H9 (cell line): ENCODE measurements at regions not wholly inside any gene's neighbourhood (a gene's known extent, or its start where the extent isn't known, plus 50 kb on each side); places are given as distances from the start of the nearest gene placed in this dataset.

Experiments used
- DNase-seq: peaks from one replicate; pipeline ENCODE4 v3.0.0-alpha.2; 2017
- H2AFZ ChIP-seq: one replicate; pipeline ENCODE4 v1.6.1; 2013; ENCODE audit warnings: mild to moderate bottlenecking, low read length, control low read depth, moderate library complexity
- H2AK5ac ChIP-seq: 2 replicates; pipeline ENCODE4 v1.6.1; 2013; ENCODE audit warnings: low read length, control low read depth, mixed read lengths; ENCODE audit not compliant: insufficient read length
- H2BK120ac ChIP-seq: one replicate; pipeline ENCODE4 v1.6.1; 2013; ENCODE audit warnings: low read depth, mild to moderate bottlenecking, low read length, control low read depth, inconsistent platforms; ENCODE audit not compliant: poor library complexity, severe bottlenecking
- H2BK12ac ChIP-seq: 2 replicates; pipeline ENCODE4 v1.6.1; 2013; ENCODE audit warnings: low read length, control low read depth, mixed read lengths, low read depth; ENCODE audit not compliant: insufficient read length
- H2BK15ac ChIP-seq: 2 replicates; pipeline ENCODE4 v1.6.1; 2013; ENCODE audit warnings: low read depth, low read length, control low read depth
- H2BK20ac ChIP-seq: one replicate; pipeline ENCODE4 v1.6.1; 2013; ENCODE audit warnings: low read depth, mild to moderate bottlenecking, low read length, control low read depth, inconsistent platforms; ENCODE audit not compliant: poor library complexity, severe bottlenecking
- H2BK5ac ChIP-seq: 2 replicates; pipeline ENCODE4 v1.6.1; 2013; ENCODE audit warnings: low read length, control low read depth, mixed read lengths; ENCODE audit not compliant: insufficient read length
- H3K14ac ChIP-seq: 2 replicates; pipeline ENCODE4 v1.6.1; 2013; ENCODE audit warnings: low read length, control low read depth; ENCODE audit not compliant: insufficient read depth
- H3K18ac ChIP-seq: 2 replicates; pipeline ENCODE4 v1.6.1; 2013; ENCODE audit warnings: low read depth, mild to moderate bottlenecking, mixed read lengths, low read length, control low read depth; ENCODE audit not compliant: insufficient read length
- H3K23ac ChIP-seq: 2 replicates; pipeline ENCODE4 v1.6.1; 2013; ENCODE audit warnings: low read length, control low read depth, mixed read lengths, low read depth; ENCODE audit not compliant: insufficient read length
- H3K23me2 ChIP-seq: 2 replicates; pipeline ENCODE4 v1.6.1; 2013; ENCODE audit warnings: low read depth, mild to moderate bottlenecking, mixed read lengths, low read length, control low read depth; ENCODE audit not compliant: insufficient read length, poor library complexity, severe bottlenecking
- H3K27ac ChIP-seq: 2 replicates; pipeline ENCODE4 v1.5.1; 2013; ENCODE audit warnings: low read length, control low read depth, mixed read lengths, low read depth; ENCODE audit not compliant: insufficient read length
- H3K27me3 ChIP-seq: 2 replicates; pipeline ENCODE4 v1.6.1; 2013; ENCODE audit warnings: low read length, control low read depth, inconsistent platforms; ENCODE audit not compliant: insufficient read depth
- H3K4ac ChIP-seq: 2 replicates; pipeline ENCODE4 v1.6.1; 2013; ENCODE audit warnings: low read depth, mild to moderate bottlenecking, control low read depth, inconsistent platforms, low read length, moderate library complexity
- H3K4me1 ChIP-seq: 2 replicates; pipeline ENCODE4 v1.6.1; 2013; ENCODE audit warnings: low read length, control low read depth, inconsistent platforms; ENCODE audit not compliant: insufficient read depth
- H3K4me2 ChIP-seq: 2 replicates; pipeline ENCODE4 v1.6.1; 2013; ENCODE audit warnings: low read length, control low read depth, mixed read lengths; ENCODE audit not compliant: insufficient read length, insufficient read depth
- H3K56ac ChIP-seq: 2 replicates; pipeline ENCODE4 v1.6.1; 2013; ENCODE audit warnings: low read depth, mild to moderate bottlenecking, mixed read lengths, low read length, control low read depth; ENCODE audit not compliant: insufficient read length
- H3K79me1 ChIP-seq: 2 replicates; pipeline ENCODE4 v1.6.1; 2013; ENCODE audit warnings: low read depth, mild to moderate bottlenecking, moderate library complexity, low read length, control low read depth, inconsistent platforms; ENCODE audit not compliant: insufficient read depth, poor library complexity, severe bottlenecking
- H3K79me2 ChIP-seq: 2 replicates; pipeline ENCODE4 v1.6.1; 2013; ENCODE audit warnings: low read length, control low read depth, inconsistent platforms; ENCODE audit not compliant: insufficient read depth
- H3K9ac ChIP-seq: 2 replicates; pipeline ENCODE4 v1.6.1; 2013; ENCODE audit warnings: low read length, control low read depth, mixed read lengths; ENCODE audit not compliant: insufficient read length; ENCODE audit errors: extremely low read depth
- H3K9me3 ChIP-seq: one replicate; pipeline ENCODE4 v1.6.1; 2013; ENCODE audit warnings: low read depth, low read length, inconsistent platforms; ENCODE audit not compliant: control insufficient read depth
- H3T11ph ChIP-seq: one replicate; pipeline ENCODE4 v1.6.1; 2013; ENCODE audit warnings: mild to moderate bottlenecking, low read length, control low read depth, inconsistent platforms
- H4K20me1 ChIP-seq: one replicate; pipeline ENCODE4 v1.6.1; 2013; ENCODE audit not compliant: control insufficient read depth, insufficient read length, insufficient read depth
- H4K5ac ChIP-seq: 2 replicates; pipeline ENCODE4 v1.6.1; 2013; ENCODE audit warnings: low read depth, mild to moderate bottlenecking, mixed read lengths, low read length, control low read depth; ENCODE audit not compliant: insufficient read length
- H4K8ac ChIP-seq: replicated peaks from 2 replicates; pipeline ENCODE4 v1.6.1; 2013; ENCODE audit warnings: low read length, control low read depth, mixed read lengths, low read depth; ENCODE audit not compliant: insufficient read length
- H4K91ac ChIP-seq: 2 replicates; pipeline ENCODE4 v1.6.1; 2013; ENCODE audit warnings: low read depth, mild to moderate bottlenecking, moderate library complexity, mixed read lengths, low read length, control low read depth; ENCODE audit not compliant: insufficient read length
- H3K27ac Mint-ChIP-seq, 3 experiments: 2 replicates in 2 of 3; 3 replicates in 1 of 3; pipeline ENCODE4 v1.8.0; 2020 to 2021; ENCODE audit warnings: mixed read lengths in 3 of 3, mild to moderate bottlenecking in 1 of 3, moderate library complexity in 1 of 3
- H3K27me3 Mint-ChIP-seq: 2 replicates; pipeline ENCODE4 v1.8.0; 2021; ENCODE audit warnings: low read depth, mild to moderate bottlenecking, moderate library complexity, mixed read lengths
- H3K36me3 Mint-ChIP-seq, 3 experiments: 2 replicates in 2 of 3; 3 replicates in 1 of 3; pipeline ENCODE4 v1.8.0; 2020 to 2021; ENCODE audit warnings: low read depth in 3 of 3, mixed read lengths in 3 of 3; ENCODE audit not compliant: insufficient read depth in 1 of 3
- H3K4me1 Mint-ChIP-seq, 2 experiments: 2 replicates each; pipeline ENCODE4 v1.8.0; 2020; ENCODE audit warnings: mixed read lengths in 2 of 2
- H3K4me3 Mint-ChIP-seq, 2 experiments: 2 replicates in 1 of 2; 3 replicates in 1 of 2; pipeline ENCODE4 v1.8.0; 2020 to 2021; ENCODE audit warnings: mild to moderate bottlenecking in 2 of 2, mixed read lengths in 2 of 2, moderate library complexity in 1 of 2
- H3K9me3 Mint-ChIP-seq, 2 experiments: 2 replicates in 1 of 2; 3 replicates in 1 of 2; pipeline ENCODE4 v1.8.0; 2020; ENCODE audit warnings: mild to moderate bottlenecking in 2 of 2, mixed read lengths in 2 of 2, moderate library complexity in 1 of 2
- CTCF ChIP-seq: fragments of 200-600 bp; sonication (generic); conservative IDR thresholded peaks from 3 replicates; pipeline ENCODE4 v1.8.0; 2021; ENCODE audit warnings: antibody characterized with exemption, mild to moderate bottlenecking
- WGBS: extraction: QIAGEN DNeasy Blood & Tissue Kit; methylation state at CpG from one replicate; pipeline ENCODE4 v1.1.7; 2013; ENCODE audit warnings: missing lambda C conversion rate, low lambda C conversion rate, mixed read lengths; ENCODE audit not compliant: insufficient read length; ENCODE audit errors: extremely low coverage; 5-methylcytosine and 5-hydroxymethylcytosine counted together

- H3K9me3 ChIP-seq, result no peaks in the 10 kb centered on the region
- no peaks in the 10 kb centered on the region; the same call in 1 of the 2 replicates for H3K27me3 Mint-ChIP-seq
- no peak overlapping the region for H3K23ac ChIP-seq
- H3K9me3 Mint-ChIP-seq, result peaks cover 0 to 3% of the 10 kb centered on the region in 2 experiments; a peak in 1 of 5 replicates
- no peak overlapping the region for H2BK5ac ChIP-seq
- no peak overlapping the region for H2AK5ac ChIP-seq
- DNase-seq, result no peak
- H3K23me2 ChIP-seq, result no peaks in the 10 kb centered on the region
- H3K4me3 Mint-ChIP-seq, result no peak overlapping the region
- no peak overlapping the region for H3K56ac ChIP-seq
- H2BK15ac ChIP-seq, result no peak overlapping the region
- no peak overlapping the region for H4K91ac ChIP-seq
- no peaks in the 10 kb centered on the region for H3K4me1 Mint-ChIP-seq
- no peak overlapping the region for H3T11ph ChIP-seq
- WGBS, result no CpG with 5 or more reads among the region's 4 CpGs
- H3K27me3 ChIP-seq, result no peaks in the 10 kb centered on the region
- no peaks in the 10 kb centered on the region for H3K4me1 ChIP-seq
- no peaks in the 10 kb centered on the region for H4K20me1 ChIP-seq
- no peak overlapping the region for H4K8ac ChIP-seq
- H2AFZ ChIP-seq, result no peak overlapping the region
- no peaks in the 10 kb centered on the region for H3K79me1 ChIP-seq
- H3K4me2 ChIP-seq, result no peak overlapping the region
- no peak overlapping the region for H3K9ac ChIP-seq
- H3K79me2 ChIP-seq, result no peaks in the 10 kb centered on the region
- H2BK20ac ChIP-seq, result no peak overlapping the region
- no peak overlapping the region for H3K14ac ChIP-seq
- peaks cover 0 to 4% (median 2%) of the 10 kb centered on the region in 3 experiments; a peak in 2 of 7 replicates for H3K36me3 Mint-ChIP-seq
- H3K27ac Mint-ChIP-seq, result no peak overlapping the region
- H2BK12ac ChIP-seq, result no peak overlapping the region
- H3K4ac ChIP-seq, result no peak overlapping the region
- no peak overlapping the region for H2BK120ac ChIP-seq
- no peak for TF ChIP-seq CTCF
- H3K18ac ChIP-seq, result no peak overlapping the region
- no peak overlapping the region for H4K5ac ChIP-seq
- H3K27ac ChIP-seq, result no peak overlapping the region
Observed at GRCh38 chr2:35160871-35161270, 1194.7 kb upstream of the CRIM1 start.
